GM20000 (cell line): ENCODE measurements at regions not wholly inside any gene's neighbourhood (a gene's known extent, or its start where the extent isn't known, plus 50 kb on each side); places are given as distances from the start of the nearest gene placed in this dataset.

ENCODE experiments used
- DNase-seq: peaks from one replicate; pipeline ENCODE4 v3.0.0; 2012; ENCODE audit warnings: low spot score
- CTCF ChIP-seq: IDR thresholded peaks from 2 replicates; pipeline ENCODE4 v1.5.1; 2012; ENCODE audit warnings: mild to moderate bottlenecking, control low read depth; ENCODE audit errors: extremely low read depth, missing control alignments

DNA sequence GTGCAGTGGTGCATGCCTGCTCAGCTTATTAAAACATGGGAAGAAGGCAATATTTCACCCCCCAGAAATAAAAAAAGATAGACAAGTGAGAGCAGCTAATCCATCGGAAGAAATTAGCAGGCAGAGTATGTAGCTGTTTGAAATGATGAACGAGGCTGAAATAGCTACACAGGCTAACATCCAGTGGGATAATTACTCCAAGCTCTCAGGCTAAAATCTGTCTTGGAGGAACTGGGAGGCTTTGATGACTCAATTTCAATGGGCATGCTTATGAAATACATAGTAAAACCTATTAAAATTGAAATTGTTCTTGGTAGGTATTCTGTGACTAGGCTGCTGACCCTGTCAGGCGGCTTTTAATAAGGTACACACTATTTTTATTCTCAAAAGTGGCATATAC lies 84.1 kb upstream of the RRP15 start:
- no peak for DNase-seq
- TF ChIP-seq CTCF = no peak

GRCh38 chr1:218201601-218202000 lies 83.5 kb upstream of the RRP15 start:
- no peak for DNase-seq
- no peak for TF ChIP-seq CTCF

DNA sequence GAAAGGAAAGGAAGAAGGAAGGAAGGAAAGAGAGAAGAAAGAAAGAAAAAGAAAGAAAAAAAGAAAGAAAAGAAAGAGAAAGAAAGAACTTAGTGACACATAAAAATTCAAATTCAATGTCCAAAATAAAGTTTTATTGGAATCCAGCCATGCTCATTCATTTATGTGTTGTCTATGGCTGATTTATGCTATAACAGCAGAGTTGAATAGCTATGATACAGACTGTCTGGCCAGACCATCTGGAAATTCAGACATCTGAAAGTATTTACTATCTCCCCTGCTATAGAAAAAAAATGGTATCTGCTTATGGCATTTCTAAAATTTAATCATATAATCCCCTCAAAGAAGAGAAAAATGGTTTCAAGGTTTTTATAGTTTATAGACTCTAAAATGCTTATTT lies 79.4 kb upstream of the RRP15 start:
- no peak for TF ChIP-seq CTCF
- no peak for DNase-seq

DNA sequence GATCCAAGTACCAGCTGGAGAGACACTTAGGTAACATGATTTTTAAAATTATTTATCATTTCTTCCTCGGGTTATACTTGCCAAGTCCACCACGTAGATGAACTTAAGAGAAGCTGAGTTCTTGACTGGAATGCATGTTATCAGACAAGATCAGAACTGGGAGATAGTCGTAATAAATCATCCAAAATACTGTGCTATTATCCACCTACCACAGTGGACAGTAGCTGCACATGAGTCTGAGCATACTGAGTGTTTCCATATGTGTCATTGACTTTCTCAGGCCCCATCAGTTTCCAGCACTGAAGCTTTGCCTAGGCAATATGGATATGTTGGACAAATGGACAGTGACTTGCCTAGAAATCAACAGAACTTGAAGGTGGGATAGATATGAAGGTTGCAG lies 77.9 kb upstream of the RRP15 start:
- no peak for DNase-seq
- no peak for TF ChIP-seq CTCF

DNA sequence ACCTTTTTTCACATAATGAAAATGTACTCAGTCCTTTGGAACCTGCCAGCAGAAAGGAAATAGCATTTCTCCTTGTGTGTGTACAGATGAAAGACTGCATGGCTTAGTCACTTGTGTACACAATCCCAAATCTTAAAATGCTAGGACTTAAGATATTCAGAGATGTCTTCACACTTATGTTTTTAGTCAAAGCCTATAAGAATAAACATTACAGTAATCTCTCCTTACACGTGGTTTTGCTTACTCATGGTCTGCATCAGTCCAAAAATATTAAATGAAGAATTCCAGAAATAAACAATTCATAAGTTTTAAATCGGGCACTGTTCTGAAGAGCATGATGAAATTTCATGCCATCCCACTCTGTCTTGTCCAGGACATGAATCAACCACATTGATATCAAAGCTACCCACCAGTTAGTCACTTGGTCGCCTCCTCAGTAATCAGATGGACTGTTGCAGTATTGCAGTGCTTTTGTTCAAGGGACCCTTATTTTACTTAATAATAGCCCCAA lies 75.7 kb upstream of the RRP15 start:
- no peak for DNase-seq
- TF ChIP-seq CTCF = no peak

GRCh38 chr1:218211241-218211640 lies 73.9 kb upstream of the RRP15 start:
- no peak for DNase-seq
- no peak for TF ChIP-seq CTCF

DNA sequence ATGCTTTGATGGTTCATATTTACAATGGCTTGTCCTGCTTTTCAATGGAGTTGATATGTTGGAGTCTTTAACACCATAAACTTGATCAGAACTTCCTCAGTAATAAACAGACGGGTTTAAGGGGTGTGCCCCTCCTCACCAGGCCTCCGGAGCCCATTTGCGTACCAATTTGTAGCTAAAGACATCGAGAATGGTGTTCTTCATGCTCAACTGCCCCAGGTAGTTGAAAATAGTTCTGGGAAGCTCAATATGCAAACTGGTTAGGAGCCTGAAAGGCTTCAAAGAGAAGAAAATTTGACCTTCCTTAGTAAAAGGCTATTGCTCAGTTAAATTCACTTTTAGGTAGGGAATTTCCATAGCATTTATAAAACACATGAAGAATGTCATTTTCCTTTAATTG lies 68.1 kb upstream of the RRP15 start:
- no peak for DNase-seq
- TF ChIP-seq CTCF = no peak
